GM23338 (cell line): ENCODE measurements at regions not wholly inside any gene's neighbourhood (a gene's known extent, or its start where the extent isn't known, plus 50 kb on each side); places are given as distances from the start of the nearest gene placed in this dataset.

Experiments used
- ATAC-seq: fragments of 200-7000 bp; cut with Tn5 transposase; 3 replicates; pipeline ENCODE4 v1.9.1; 2020
- DNase-seq: peaks from one replicate; pipeline ENCODE4 v3.0.0-alpha.2; 2015; ENCODE audit warnings: low spot score
- H2AFZ ChIP-seq: fragments of 200-600 bp; sonication (generic); 2 replicates; pipeline ENCODE4 v1.8.0; 2016; ENCODE audit warnings: antibody characterized with exemption, mild to moderate bottlenecking, moderate library complexity
- H3F3A ChIP-seq: fragments of 200-600 bp; sonication (generic); replicated peaks from 2 replicates; pipeline ENCODE4 v1.8.0; 2017; ENCODE audit warnings: antibody characterized with exemption, mixed run types, low read depth
- H3K27ac ChIP-seq: fragments of 200-600 bp; sonication (generic); 2 replicates; pipeline ENCODE4 v1.6.1; 2016; ENCODE audit warnings: low read depth
- H3K27me3 ChIP-seq: fragments of 200-600 bp; sonication (generic); 2 replicates; pipeline ENCODE4 v1.8.0; 2016; ENCODE audit warnings: mild to moderate bottlenecking, mixed run types, moderate library complexity; ENCODE audit not compliant: insufficient read depth
- H3K36me3 ChIP-seq: fragments of 200-600 bp; sonication (generic); 2 replicates; pipeline ENCODE4 v1.8.0; 2016; ENCODE audit warnings: mild to moderate bottlenecking; ENCODE audit not compliant: insufficient read depth
- H3K4me1 ChIP-seq: fragments of 200-600 bp; sonication (generic); 2 replicates; pipeline ENCODE4 v1.8.0; 2016; ENCODE audit warnings: mild to moderate bottlenecking, moderate library complexity; ENCODE audit not compliant: insufficient read depth
- H3K4me2 ChIP-seq: fragments of 200-600 bp; sonication (generic); 2 replicates; pipeline ENCODE4 v1.7.1; 2017; ENCODE audit warnings: mixed run types
- H3K4me3 ChIP-seq: fragments of 200-600 bp; sonication (generic); 2 replicates; pipeline ENCODE4 v1.6.1; 2016; ENCODE audit warnings: mixed run types
- H3K79me2 ChIP-seq: fragments of 200-600 bp; sonication (generic); replicated peaks from 2 replicates; pipeline ENCODE4 v1.8.0; 2017; ENCODE audit warnings: mild to moderate bottlenecking; ENCODE audit not compliant: insufficient read depth
- H3K9me2 ChIP-seq: fragments of 200-600 bp; sonication (generic); 2 replicates; pipeline ENCODE4 v1.8.0; 2017; ENCODE audit not compliant: insufficient read depth
- H4K20me1 ChIP-seq: fragments of 200-600 bp; sonication (generic); replicated peaks from 2 replicates; pipeline ENCODE4 v1.8.0; 2017; ENCODE audit warnings: mild to moderate bottlenecking; ENCODE audit not compliant: insufficient read depth
- H3K27ac Mint-ChIP-seq: 2 replicates; pipeline ENCODE4 v1.8.0; 2020; ENCODE audit warnings: inconsistent platforms, mild to moderate bottlenecking, moderate library complexity, mixed read lengths
- H3K27me3 Mint-ChIP-seq: 3 replicates; pipeline ENCODE4 v1.8.0; 2022; ENCODE audit warnings: low read depth, mild to moderate bottlenecking, moderate library complexity, mixed read lengths, inconsistent platforms; ENCODE audit not compliant: insufficient read depth, poor library complexity
- H3K36me3 Mint-ChIP-seq: 3 replicates; pipeline ENCODE4 v1.8.0; 2021; ENCODE audit warnings: low read depth, mild to moderate bottlenecking, inconsistent platforms, moderate library complexity, mixed read lengths
- H3K4me1 Mint-ChIP-seq: 3 replicates; pipeline ENCODE4 v1.8.0; 2020; ENCODE audit warnings: mild to moderate bottlenecking, inconsistent platforms, mixed read lengths
- H3K4me3 Mint-ChIP-seq: 3 replicates; pipeline ENCODE4 v1.8.0; 2021; ENCODE audit warnings: moderate library complexity, mild to moderate bottlenecking, inconsistent platforms, mixed read lengths
- H3K9me3 Mint-ChIP-seq: 3 replicates; pipeline ENCODE4 v1.8.0; 2020; ENCODE audit warnings: moderate library complexity, mild to moderate bottlenecking, inconsistent platforms, mixed read lengths
- CTCF ChIP-seq, 2 experiments: fragments of 200-600 bp in 1 of 2; sonication (generic) in 1 of 2; conservative IDR thresholded peaks; 2 replicates each; pipeline versions ENCODE4 v1.5.1 to v1.6.1; 2016 to 2017; ENCODE audit warnings: antibody characterized with exemption in 2 of 2, low read depth in 2 of 2, mild to moderate bottlenecking in 2 of 2, moderate library complexity in 1 of 2
- ETS1 ChIP-seq: IDR thresholded peaks from 2 replicates; pipeline ENCODE4 v1.6.1; 2016; ENCODE audit warnings: antibody characterized with exemption
- EZH2 ChIP-seq: fragments of 200-600 bp; sonication (generic); IDR thresholded peaks from one replicate; pipeline ENCODE4 v1.8.0; 2017; ENCODE audit warnings: antibody characterized with exemption, mild to moderate bottlenecking, low read depth; ENCODE audit not compliant: unreplicated experiment
- EZH2phosphoT487 ChIP-seq: fragments of 200-600 bp; sonication (generic); IDR thresholded peaks from one replicate; pipeline ENCODE4 v1.8.1; 2018; ENCODE audit warnings: antibody characterized with exemption; ENCODE audit not compliant: unreplicated experiment
- REST ChIP-seq: IDR thresholded peaks from one replicate; pipeline ENCODE4 v1.6.1; 2018; ENCODE audit warnings: antibody characterized with exemption; ENCODE audit not compliant: unreplicated experiment
- STAT1 ChIP-seq: IDR thresholded peaks from one replicate; pipeline ENCODE4 v1.6.1; 2016; ENCODE audit warnings: antibody characterized with exemption; ENCODE audit not compliant: unreplicated experiment
- ZNF331 ChIP-seq: fragments of 250-450 bp; sonication (Bioruptor Pico); IDR thresholded peaks from 2 replicates; pipeline ENCODE4 v1.5.0; 2020; ENCODE audit warnings: low read depth, mild to moderate bottlenecking, moderate library complexity
- ZNF462 ChIP-seq: fragments of 250-450 bp; sonication (Bioruptor Pico); IDR thresholded peaks from 2 replicates; pipeline ENCODE4 v1.5.0; 2020; ENCODE audit warnings: mild to moderate bottlenecking, moderate library complexity

DNA sequence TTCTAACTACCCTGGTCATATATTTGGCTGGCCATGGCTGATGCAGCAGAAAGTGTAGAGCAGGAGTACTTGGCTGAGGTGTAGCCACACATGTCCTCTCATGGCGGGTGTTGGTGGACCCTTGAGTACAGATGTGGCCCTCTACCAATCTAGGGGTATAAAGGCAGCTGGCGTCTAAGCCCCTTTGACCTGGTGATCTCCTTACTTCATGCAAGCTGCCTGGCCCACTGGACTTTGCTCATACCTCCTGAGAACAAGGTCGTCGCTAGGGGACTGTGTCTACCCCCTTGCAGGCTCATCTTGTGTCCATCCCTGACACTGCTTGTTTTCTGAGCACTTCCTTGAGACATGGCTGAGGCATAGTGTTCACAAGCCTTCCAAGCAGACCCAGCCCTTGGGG lies 287.8 kb downstream of the RPS24 start (continued):
- TF ChIP-seq ZNF331 (CRISPR knock-in tag) (no peak), REST (no peak), ETS1 (no peak), STAT1 (no peak)

- Mint-ChIP-seq H3K9me3 (peaks cover 16% of the 10 kb centered on the region), H3K4me1 (peaks cover 6% of the 10 kb centered on the region), H3K27me3 (no peaks in the 10 kb centered on the region), H3K27ac (no peak overlapping the region), H3K36me3 (peaks cover 12% of the 10 kb centered on the region), H3K4me3 (no peak overlapping the region)
- H3K27me3 ChIP-seq, result no peaks in the 10 kb centered on the region
- H3K36me3 ChIP-seq, result 0 out of 2 replicates have a peak, but pooled peaks cover 6% of the 10 kb centered on the region
- no peaks in the 10 kb centered on the region for H3F3A ChIP-seq
- no peak overlapping the region for H3K4me2 ChIP-seq
- ATAC-seq, result no peak
- no peak overlapping the region for H3K4me3 ChIP-seq
- no peaks in the 10 kb centered on the region for H3K9me2 ChIP-seq
- no peak overlapping the region for H2AFZ ChIP-seq
- H3K79me2 ChIP-seq, result no peaks in the 10 kb centered on the region
- DNase-seq, result no peak
- no peak overlapping the region for H3K27ac ChIP-seq
- no peaks in the 10 kb centered on the region for H4K20me1 ChIP-seq
- H3K4me1 ChIP-seq, result no peaks in the 10 kb centered on the region
- TF ChIP-seq REST (no peak), EZH2phosphoT487 (no peak), EZH2 (no peak), ZNF462 (CRISPR knock-in tag) (no peak), CTCF (conservative IDR thresholded peaks at IDR 0.05; ENCODE audit: low read depth in 2 of 2) (no peak), ZNF331 (CRISPR knock-in tag) (no peak)
These were observed 292.7 kb downstream of the RPS24 start for GRCh38 chr10:78326372-78326771.
